Stimulated activated naive B cell treated with anti-CD40 and anti-IgM and Interleukin-4, amounts not matched to agents 10 μg/mL and 1 μg/mL and 100 μg/mL, for 72 hours (primary cell): ENCODE measurements at regions not wholly inside any gene's neighbourhood (a gene's known extent, or its start where the extent isn't known, plus 50 kb on each side); places are given as distances from the start of the nearest gene placed in this dataset.
"Not testable (repeated sequence)": the region's sequence is repeated elsewhere in the genome, so short reads cannot be mapped to it uniquely, and the experiment has no call there.

ENCODE experiments used
- ATAC-seq, 2 donors: fragments of 150-1000 bp; cut with Tn5 transposase; replicated peaks; 2 replicates each; pipeline ENCODE4 v1.10.0; 2021; ENCODE audit warnings: moderate library complexity in 1 of 2
- DNase-seq: peaks from one replicate; pipeline ENCODE4 v3.0.0; 2021
- H3K27ac Mint-ChIP-seq: one replicate; pipeline ENCODE4 v1.8.0; 2022; ENCODE audit warnings: mild to moderate bottlenecking, mixed read lengths
- H3K27me3 Mint-ChIP-seq, 2 donors: one replicate each; pipeline ENCODE4 v1.8.0; 2022; ENCODE audit warnings: mixed read lengths in 2 of 2
- H3K36me3 Mint-ChIP-seq, 2 donors: one replicate each; pipeline ENCODE4 v1.8.0; 2022; ENCODE audit warnings: mixed read lengths in 2 of 2, mild to moderate bottlenecking in 1 of 2
- H3K4me1 Mint-ChIP-seq, 2 donors: one replicate each; pipeline ENCODE4 v1.8.0; 2022; ENCODE audit warnings: mixed read lengths in 2 of 2, mild to moderate bottlenecking in 1 of 2
- H3K4me3 Mint-ChIP-seq, 2 donors: one replicate each; pipeline ENCODE4 v1.8.0; 2022; ENCODE audit warnings: mild to moderate bottlenecking in 2 of 2, mixed read lengths in 2 of 2, moderate library complexity in 1 of 2
- H3K9me3 Mint-ChIP-seq, 2 donors: one replicate each; pipeline ENCODE4 v1.8.0; 2022; ENCODE audit warnings: mixed read lengths in 2 of 2, mild to moderate bottlenecking in 1 of 2

DNA sequence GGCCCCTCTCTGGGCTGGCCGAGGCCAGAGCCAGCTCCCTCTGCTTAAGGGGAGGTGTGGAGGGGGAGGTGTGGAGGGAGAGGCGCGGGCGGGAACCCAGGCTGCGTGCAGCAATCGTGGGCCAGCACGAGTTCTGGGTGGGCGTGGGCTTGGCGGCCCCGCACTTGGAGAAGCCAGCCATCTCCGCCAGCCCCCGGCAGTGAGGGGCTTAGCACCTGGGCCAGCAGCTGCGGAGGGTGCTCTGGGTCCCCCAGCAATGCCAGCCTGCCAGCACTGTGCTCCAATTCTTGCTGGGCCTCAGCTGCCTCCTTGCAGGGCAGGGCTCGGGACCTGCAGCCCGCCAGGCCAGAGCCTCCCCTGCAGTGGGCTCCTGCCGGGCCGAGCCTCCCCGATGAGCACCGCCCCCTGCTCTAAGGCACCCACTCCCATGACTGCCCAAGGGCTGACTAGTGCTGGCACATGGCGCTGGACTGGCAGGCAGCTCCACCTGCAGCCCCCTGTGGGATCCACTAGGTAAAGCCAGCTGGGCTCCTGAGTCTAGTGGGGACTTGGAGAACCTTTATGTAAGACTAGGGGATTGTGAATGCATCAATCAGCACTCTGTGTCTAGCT, 96.7 kb upstream of the OR9G4 start:
- H3K27ac Mint-ChIP-seq, result no peak overlapping the region
- no peak overlapping the region for H3K4me3 Mint-ChIP-seq
- peaks cover 0 to 2% of the 10 kb centered on the region in 2 donors for H3K4me1 Mint-ChIP-seq
- DNase-seq, result no peak
- peaks cover 0 to 14% of the 10 kb centered on the region in 2 donors for H3K27me3 Mint-ChIP-seq
- no peak for ATAC-seq
- no peaks in the 10 kb centered on the region for H3K36me3 Mint-ChIP-seq
- peaks cover 2 to 6% of the 10 kb centered on the region in 2 donors for H3K9me3 Mint-ChIP-seq

- H3K36me3 Mint-ChIP-seq, result no peaks in the 10 kb centered on the region
- H3K27me3 Mint-ChIP-seq, result peaks cover 0 to 14% of the 10 kb centered on the region in 2 donors
- peaks cover 2 to 6% of the 10 kb centered on the region in 2 donors for H3K9me3 Mint-ChIP-seq
- ATAC-seq, result no peak
- H3K27ac Mint-ChIP-seq, result no peak overlapping the region
- DNase-seq, result no peak
- no peak overlapping the region for H3K4me3 Mint-ChIP-seq
- H3K4me1 Mint-ChIP-seq, result peaks cover 0 to 2% of the 10 kb centered on the region in 2 donors
Observed at GRCh38 chr11:56843816-56844215, 95.3 kb upstream of the OR9G4 start.

DNA sequence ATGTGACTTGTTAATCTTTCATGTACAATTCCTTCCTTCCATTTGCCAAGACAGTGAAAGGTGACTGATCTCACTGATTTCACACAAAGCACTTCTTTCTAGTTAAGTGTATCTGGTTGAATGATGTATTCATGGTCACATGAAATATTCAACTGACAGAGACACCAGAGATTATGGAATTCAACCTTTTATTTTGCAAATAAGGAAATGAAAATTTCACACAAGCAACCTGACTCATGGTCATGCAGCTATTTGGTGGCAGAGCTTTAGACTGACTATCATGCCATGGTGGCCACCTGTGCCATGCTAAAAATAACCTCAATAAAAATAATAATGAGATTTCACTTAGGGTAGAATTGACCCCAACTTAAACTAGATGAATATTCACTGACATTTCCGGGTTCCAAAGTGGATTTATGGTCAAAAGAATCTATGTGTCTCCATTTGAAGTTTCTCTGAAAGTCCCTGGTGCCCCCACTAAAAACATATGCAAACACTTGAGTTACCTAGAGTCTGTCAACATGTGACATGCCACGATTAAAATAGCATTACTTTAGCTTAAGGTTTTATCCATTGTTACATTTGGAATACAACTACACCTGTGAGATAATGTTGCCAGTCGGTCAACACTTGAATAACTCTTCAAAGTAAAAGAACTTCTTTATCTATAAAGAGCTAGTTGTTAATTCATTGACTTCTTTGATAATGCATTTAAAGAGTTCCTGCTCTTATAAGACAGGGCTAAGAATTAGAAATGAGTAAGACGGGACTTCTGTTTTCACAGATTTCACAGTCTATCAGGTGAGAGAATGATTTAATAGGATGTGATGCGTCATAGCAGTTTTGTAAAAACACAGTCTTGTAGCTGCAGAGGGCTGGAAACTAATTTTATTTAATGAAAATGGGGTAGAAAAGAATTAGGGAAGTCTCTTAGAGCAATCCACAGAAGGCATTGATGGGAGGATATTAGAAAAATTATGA, 94.6 kb upstream of the OR9G4 start:
- no peak for ATAC-seq
- Mint-ChIP-seq H3K9me3 (peaks cover 3 to 6% of the 10 kb centered on the region in 2 donors), H3K27ac (no peak overlapping the region), H3K4me3 (no peak overlapping the region), H3K4me1 (peaks cover 0 to 2% of the 10 kb centered on the region in 2 donors), H3K27me3 (peaks cover 0 to 14% of the 10 kb centered on the region in 2 donors), H3K36me3 (no peaks in the 10 kb centered on the region)
- DNase-seq, result no peak

DNA sequence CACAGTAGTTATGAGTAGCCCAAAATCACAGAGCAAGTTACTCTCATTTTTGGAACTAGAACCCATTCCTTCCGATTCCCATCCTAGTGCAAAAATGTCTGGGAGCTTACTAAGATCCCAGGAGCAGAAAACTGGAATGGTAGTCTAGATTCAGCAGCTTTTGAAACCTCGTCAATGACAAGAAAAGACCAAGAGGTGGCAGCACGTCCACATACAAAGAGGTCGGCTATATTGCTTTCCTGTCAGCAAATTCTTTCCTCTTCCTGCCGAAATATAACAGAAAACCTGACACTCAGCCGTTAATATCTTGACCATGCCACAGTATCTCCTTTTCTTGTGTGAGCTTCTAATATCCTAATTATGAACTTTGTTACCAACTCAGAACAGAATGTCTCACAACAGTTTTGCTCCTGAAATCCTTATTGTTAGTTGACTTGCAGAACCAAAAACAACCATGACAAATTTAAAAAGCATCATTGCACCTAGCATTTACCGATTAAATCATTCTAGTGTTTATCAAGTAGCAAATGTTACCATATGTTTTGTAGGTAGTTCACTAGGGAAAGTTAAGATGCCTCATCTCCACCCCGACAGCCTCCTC, 92.8 kb upstream of the OR9G4 start:
- no peak overlapping the region for H3K27ac Mint-ChIP-seq
- H3K9me3 Mint-ChIP-seq, result peaks cover 3 to 6% of the 10 kb centered on the region in 2 donors
- H3K4me1 Mint-ChIP-seq, result peaks cover 0 to 2% of the 10 kb centered on the region in 2 donors
- DNase-seq, result no peak
- ATAC-seq, result peak; percentile 29 to 46
- no peak overlapping the region for H3K4me3 Mint-ChIP-seq
- H3K36me3 Mint-ChIP-seq, result no peaks in the 10 kb centered on the region
- H3K27me3 Mint-ChIP-seq, result peaks cover 0 to 12% of the 10 kb centered on the region in 2 donors

DNA sequence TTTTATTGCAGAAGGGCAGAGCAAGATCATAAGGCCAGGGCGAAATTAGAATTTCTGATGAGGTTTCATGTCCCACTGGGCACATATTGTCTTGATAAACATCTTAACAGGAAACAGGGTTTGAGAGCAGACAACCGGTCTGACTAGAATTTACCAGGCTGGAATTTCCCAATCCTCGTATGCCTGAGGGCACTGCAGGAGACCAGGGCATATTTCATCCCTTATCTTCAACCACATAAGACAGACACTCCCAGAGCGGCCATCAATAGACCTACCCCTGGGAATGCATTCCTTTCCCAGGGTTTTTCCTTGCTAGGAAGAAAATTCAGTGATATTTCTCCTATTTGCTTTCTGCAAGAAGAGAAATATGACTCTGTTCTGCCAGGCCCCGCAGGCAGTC, 78.9 kb upstream of the OR9G4 start:
- not testable (repeated sequence) for H3K4me3 Mint-ChIP-seq

GRCh38 chr11:56819916-56820315, 71.4 kb upstream of the OR9G4 start:
- Mint-ChIP-seq H3K4me3 (no peak overlapping the region), H3K36me3 (no peaks in the 10 kb centered on the region), H3K27me3 (no peaks in the 10 kb centered on the region), H3K27ac (no peak overlapping the region), H3K4me1 (no peaks in the 10 kb centered on the region), H3K9me3 (peaks cover 0 to under 1% of the 10 kb centered on the region in 2 donors)
- ATAC-seq (no peak), DNase-seq (no peak)

More for the DNA sequence above, 78.9 kb upstream of the OR9G4 start:
- H3K36me3 Mint-ChIP-seq, DNase-seq, H3K27ac Mint-ChIP-seq, H3K27me3 Mint-ChIP-seq, H3K4me1 Mint-ChIP-seq, ATAC-seq: not testable (repeated sequence)
- H3K9me3 Mint-ChIP-seq, result peaks cover 9 to 16% of the 10 kb centered on the region in 2 donors

DNA sequence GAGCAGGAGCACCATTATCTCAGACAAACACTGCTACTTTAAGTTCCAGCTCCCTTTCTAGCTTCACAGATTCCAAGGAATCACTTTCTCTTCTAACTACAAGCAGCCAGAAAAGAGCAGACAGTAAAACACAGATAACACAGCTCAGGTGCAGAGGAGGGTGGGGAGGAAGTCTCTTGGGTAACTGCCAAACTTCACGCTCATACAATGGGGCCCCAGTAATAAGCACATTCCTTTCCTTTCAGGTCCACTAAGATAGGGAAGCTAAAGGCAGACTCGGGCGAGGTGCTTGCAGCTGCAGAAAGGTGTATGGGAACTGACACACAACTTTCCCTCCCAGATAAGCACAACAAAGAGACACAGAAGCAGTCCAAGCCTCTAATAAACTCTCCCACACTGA, 69.2 kb upstream of the OR9G4 start:
- Mint-ChIP-seq H3K27ac (no peak overlapping the region), H3K4me3 (no peak overlapping the region), H3K27me3 (no peaks in the 10 kb centered on the region), H3K4me1 (no peaks in the 10 kb centered on the region), H3K36me3 (no peaks in the 10 kb centered on the region), H3K9me3 (no peaks in the 10 kb centered on the region)
- DNase-seq (no peak), ATAC-seq (no peak)

DNA sequence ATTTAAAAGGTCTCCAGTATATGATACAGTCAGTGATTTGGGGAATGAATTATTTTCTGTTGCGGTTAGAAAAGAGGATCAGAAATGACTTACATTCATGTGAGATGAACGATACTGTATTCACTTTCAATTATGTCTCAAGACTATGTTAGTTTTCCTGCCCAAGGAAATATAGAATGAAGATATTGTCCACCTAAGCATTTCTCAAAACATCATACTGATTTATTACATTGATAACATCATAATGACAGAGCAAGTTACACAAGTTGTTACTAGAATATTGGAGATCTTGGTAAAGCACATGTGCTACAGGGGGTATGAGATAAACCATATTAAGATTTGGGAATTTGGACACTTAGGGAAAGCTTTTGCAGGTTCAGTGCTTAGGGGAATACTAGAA, 67.8 kb upstream of the OR9G4 start:
- no peaks in the 10 kb centered on the region for H3K4me1 Mint-ChIP-seq
- no peak for ATAC-seq
- H3K9me3 Mint-ChIP-seq, result no peaks in the 10 kb centered on the region
- no peak overlapping the region for H3K27ac Mint-ChIP-seq
- no peak overlapping the region for H3K4me3 Mint-ChIP-seq
- no peaks in the 10 kb centered on the region for H3K27me3 Mint-ChIP-seq
- no peaks in the 10 kb centered on the region for H3K36me3 Mint-ChIP-seq
- no peak for DNase-seq

DNA sequence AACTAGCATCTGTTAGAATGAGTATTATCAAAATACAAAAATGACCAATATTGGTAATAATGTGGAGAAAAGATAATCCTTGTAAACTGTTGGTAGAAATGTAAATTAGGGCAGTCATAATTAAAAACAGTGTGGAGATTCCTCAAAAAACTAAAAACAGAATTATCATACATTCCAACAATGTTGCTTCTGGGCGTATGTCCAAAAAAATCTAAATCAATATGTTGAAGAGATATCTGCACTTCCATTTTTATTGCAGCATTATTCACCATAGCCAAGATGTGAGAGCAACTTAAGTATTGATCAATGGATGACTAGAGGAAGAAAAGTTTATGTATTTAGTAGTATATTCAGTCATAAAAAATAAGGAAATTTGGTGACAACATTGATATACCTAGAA, 59.8 kb upstream of the OR9G4 start:
- H3K27me3 Mint-ChIP-seq, result no peaks in the 10 kb centered on the region
- no peak overlapping the region for H3K4me3 Mint-ChIP-seq
- no peaks in the 10 kb centered on the region for H3K36me3 Mint-ChIP-seq
- no peak for DNase-seq
- peaks cover 0 to 4% of the 10 kb centered on the region in 2 donors for H3K9me3 Mint-ChIP-seq
- no peak for ATAC-seq
- no peaks in the 10 kb centered on the region for H3K4me1 Mint-ChIP-seq
- no peak overlapping the region for H3K27ac Mint-ChIP-seq

GRCh38 chr11:56799691-56800210, 51.3 kb upstream of the OR9G4 start:
- Mint-ChIP-seq H3K4me3 (no peak overlapping the region), H3K4me1 (no peaks in the 10 kb centered on the region), H3K27me3 (no peaks in the 10 kb centered on the region), H3K9me3 (no peaks in the 10 kb centered on the region), H3K36me3 (no peaks in the 10 kb centered on the region), H3K27ac (no peak overlapping the region)
- no peak for DNase-seq
- ATAC-seq, result no peak
